ENCODE measurements at regions not wholly inside any gene's neighbourhood (a gene's known extent, or its start where the extent isn't known, plus 50 kb on each side); places are given as distances from the start of the nearest gene placed in this dataset.
A peak's percentile ranks its signal among the peaks of the same experiment; 100 is the strongest.

DNA sequence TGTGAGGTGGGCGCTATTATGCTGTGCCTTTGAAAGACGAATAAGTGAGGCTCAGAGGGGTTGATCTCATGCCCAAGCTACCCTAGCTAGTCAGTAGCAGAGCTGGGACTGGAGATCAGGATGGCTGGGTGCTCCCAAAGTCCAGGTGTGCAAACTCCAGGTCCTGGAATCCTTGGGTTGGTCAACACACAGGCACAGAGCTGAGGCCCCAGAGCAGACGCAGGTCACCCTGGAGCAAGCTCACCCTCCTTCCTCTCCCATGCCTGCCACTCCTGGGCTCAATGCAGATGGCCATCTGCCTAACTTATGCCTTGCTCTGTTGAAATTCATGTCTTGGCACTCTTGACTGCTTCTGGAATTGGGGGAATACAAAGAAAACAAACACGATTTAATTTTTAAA lies 587.2 kb downstream of the PTPRU start:
- no peak for DNase-seq

GRCh38 chr1:29821605-29822004 lies 585.3 kb downstream of the PTPRU start:
- DNase-seq, result no peak

DNA sequence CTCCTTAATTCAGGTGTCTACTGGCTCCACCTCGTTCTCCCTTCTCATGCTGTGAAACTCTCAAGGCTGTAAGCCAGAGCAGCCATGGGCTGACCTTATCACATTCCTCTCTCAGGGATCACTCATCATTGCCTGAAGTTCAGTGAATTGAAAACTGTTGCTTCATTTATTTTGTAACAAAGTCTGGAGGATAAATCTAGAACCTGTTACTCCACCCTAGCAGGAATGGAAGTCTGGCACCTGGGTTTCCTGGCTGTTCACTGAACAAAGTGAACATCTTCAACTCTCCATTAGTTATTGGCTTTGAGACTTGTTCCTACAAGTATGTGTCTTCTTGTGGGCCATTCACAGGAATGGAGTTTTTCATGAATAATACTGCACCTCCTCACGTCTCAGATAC lies 584.1 kb downstream of the PTPRU start:
- DNase-seq, result no peak

DNA sequence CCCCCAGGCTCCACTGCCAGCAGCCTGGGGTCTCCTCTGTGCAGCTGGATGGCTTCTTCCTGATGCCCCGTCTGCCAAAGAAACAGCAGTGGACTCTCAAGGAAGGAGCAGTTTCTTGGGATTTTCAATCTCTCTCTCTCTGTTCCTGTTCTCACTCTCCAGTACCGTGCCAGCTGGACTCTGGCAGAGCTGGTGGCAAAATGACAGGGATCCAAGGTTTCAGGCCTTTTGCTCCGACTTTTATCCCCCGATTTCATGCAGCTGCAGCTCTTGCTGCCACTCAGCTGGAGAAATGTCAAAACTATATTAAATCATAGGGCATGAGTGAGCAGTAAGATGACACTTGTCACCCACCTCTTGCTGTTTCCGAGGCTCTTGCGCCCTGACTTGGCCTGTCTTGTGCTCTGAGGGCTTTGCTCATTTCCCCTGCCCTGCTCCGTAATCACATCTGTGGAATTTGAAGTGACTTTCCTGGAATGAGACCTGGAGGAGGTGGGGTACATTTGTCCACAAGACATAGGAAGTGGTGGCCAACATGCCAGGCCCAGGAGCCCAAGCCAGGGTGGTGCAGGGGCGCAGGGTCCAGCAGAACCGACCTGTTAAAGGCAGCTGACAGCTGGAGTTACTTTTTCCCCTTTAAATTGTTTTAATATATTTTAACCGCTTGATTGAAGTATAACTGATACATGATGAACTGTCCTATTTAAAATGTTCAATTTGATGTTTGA lies 576.2 kb downstream of the PTPRU start:
- peak; percentile 20 for DNase-seq

DNA sequence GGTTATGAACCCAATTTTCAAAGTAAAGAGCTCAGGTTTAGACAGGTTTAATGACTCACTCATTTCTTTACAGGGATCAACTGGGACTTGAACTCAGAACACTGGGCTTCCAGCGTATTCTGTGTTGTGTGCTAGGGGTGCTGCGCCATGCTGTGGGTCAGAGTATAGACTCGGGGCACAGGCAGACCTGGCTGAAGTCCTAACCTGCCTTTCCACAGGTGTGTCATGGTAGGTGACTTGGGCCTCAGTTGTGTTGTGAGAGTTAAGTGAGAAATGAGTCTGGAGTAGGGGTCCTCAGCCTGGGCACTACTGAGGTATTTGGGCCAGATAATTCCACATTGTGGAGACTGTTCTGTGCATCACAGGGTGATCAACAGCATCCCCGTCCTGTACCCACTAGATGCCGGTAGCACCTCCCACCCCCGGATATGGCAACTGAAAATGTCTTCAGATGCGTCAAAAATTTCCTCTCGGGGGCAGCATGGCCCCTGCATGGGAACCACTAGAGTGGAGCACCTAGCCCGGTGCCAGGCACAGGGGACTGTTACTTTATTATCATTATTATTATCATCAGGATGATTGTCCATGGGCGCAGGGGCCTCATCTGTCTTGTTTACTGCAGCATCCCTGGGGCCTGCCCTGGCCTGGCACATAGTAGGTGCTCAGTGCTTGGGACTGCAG lies 575.5 kb downstream of the PTPRU start:
- DNase-seq, result no peak

DNA sequence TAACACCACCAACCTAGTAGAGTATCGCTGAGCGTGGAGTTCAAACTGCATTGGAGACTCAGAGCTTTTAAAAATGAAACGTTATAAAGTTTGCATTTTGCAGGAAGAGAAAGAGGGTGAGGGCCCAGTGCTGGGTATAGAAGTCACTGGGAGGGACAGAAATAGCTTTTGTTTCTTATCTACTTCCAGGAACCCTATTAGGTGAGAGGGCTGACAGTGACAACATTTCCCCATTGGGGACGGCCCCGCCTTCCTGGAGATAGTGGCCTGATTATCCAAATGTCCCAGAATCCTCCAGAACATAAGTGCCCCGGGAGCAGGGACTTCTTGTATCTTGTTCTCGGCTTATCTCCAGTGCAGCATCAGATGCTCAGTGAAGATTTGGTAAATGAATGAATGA lies 574.9 kb downstream of the PTPRU start:
- no peak for DNase-seq

- no peak for DNase-seq
Measured at GRCh38 chr1:29810121-29811120, 574.1 kb downstream of the PTPRU start.

GRCh38 chr1:29809446-29810120 lies 573.3 kb downstream of the PTPRU start:
- DNase-seq, result no peak

- DNase-seq, result no peak
Measured at GRCh38 chr1:29808141-29808995, 572.0 kb downstream of the PTPRU start.

DNA sequence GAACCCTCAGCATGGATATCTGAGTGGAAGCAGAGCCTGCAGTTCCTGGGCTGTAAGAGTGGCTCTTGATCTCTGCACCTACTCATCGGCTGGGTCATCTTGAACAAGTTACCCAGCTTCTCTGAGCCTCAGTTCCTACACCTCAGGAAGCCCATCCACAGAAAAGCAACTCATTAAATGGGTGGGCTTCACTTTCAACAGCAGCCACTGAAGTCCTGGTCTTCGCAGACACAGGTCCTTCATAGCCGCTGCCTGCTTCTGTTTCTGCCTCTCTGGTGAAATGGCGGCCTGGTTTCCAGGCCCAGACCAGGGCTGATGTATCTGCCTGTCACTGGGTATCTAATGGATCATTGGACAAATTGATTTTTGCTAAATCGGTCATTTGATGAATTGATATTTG lies 571.4 kb downstream of the PTPRU start:
- DNase-seq, result no peak

DNA sequence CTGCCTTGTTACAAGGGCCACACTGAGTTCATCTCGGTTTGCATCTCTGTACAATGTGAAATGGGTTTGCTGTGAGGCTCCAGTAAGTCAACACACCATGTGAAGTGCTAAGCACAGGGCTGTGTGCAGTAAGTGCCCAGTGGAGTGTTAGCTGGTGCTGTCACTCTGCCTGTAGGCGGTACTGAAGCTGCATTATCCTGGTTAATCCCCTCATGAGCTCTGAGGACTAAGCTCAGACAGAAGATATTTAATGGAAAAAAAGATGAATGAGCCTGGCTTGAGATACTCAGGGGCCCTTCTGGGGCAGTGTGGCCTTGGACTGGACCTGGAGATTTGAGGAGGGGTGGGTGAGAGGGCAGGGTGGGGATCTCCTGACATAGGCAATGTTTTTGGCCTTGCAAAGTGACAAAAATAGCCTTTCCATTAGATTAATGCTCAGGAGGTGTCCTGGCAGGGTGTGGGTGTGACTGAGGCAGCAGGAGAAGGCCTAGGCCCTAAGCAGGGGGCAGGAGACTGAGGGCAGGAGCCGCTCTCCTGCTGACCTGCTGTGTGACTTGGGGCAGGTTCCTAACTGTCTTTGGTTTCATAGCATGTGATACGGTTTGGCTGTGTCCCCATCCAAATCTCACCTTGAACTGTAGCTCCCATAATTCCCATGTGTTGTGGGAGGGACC lies 570.5 kb downstream of the PTPRU start:
- DNase-seq, result no peak

DNA sequence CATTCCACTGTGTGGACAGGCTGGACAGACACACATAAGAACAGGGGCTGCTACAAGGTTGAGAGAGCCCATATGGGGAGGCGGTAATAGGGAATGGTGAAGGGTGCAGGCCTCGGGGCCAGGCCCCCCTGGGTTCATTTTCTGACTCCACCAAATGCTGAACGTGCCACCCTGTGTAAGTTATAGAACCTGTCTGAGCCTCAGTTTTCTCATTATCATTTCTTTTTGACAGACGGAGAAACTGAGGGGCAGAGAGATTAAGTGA lies 569.5 kb downstream of the PTPRU start:
- DNase-seq, result no peak

DNA sequence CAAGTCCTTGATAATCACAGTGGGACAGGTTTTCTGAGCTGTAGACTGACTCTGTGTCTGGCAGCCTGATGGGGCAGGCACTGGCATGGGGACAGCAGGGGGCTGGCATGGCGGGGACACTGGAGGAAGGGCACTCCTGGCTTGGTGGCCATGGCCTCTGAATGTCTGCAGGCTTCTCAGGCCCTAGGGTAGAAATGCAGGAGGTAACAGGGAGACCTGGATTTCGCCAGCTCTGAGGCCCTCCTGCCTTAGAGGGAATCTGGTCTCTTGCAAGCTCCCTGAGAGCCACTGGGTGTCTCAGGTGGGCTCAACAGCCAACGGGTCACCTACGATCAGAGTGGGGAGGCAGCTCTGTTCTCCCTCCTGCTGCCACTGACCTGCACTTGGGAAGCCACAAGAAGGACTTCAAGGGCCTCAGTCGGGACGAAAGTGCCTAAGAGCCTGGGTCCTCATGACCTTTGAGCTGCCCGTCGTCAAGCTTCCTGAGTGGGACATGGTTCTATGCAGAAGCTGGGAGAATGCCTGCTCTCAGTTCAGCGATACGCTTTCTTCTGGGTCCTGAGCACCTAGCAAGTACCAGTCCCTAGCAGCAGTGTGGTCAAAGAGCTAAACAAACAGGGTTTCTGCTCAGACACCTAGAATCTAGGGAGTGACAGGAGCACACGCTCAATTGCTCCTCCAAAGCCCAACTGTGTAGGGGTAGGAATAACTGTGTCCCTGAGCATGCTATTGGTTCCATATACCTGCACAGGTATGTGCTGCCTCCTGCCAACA lies 569.0 kb downstream of the PTPRU start:
- DNase-seq, result no peak

DNA sequence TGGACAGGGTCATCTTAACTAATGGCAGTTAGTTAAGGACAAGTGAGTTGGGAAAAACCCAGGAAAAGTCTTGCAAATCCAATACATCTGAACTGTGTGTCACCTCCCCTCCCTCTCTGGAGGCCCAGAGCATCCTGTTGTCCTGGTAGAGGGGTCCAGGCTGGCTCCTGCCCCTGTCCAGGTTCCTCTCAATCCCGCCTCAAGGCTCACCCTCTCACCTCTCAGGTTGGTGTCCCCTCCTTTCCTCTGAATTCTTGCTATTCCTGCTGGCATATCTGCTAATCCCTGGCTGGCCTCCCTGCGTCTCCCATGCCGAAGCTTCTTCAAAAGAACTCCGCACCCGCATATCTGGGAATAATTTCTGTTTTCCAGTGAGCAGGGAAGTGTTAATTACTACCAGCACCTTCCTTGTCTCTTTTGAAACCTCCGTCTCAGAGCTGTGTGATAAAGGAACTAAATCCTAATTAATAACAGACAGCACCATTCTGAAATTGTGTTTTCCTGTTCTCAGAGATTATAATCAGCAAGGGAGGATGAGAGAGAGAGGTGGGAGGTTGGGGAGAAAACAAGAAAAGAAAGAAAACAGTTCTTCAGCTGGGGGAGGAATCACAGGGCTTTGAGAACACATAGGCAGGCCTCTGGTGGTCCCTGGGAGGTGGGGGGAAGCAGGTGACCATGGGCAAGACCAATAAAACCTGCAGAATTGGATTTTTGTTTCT lies 568.0 kb downstream of the PTPRU start:
- no peak for DNase-seq

GRCh38 chr1:29803486-29803885 lies 567.2 kb downstream of the PTPRU start:
- DNase-seq, result no peak

DNA sequence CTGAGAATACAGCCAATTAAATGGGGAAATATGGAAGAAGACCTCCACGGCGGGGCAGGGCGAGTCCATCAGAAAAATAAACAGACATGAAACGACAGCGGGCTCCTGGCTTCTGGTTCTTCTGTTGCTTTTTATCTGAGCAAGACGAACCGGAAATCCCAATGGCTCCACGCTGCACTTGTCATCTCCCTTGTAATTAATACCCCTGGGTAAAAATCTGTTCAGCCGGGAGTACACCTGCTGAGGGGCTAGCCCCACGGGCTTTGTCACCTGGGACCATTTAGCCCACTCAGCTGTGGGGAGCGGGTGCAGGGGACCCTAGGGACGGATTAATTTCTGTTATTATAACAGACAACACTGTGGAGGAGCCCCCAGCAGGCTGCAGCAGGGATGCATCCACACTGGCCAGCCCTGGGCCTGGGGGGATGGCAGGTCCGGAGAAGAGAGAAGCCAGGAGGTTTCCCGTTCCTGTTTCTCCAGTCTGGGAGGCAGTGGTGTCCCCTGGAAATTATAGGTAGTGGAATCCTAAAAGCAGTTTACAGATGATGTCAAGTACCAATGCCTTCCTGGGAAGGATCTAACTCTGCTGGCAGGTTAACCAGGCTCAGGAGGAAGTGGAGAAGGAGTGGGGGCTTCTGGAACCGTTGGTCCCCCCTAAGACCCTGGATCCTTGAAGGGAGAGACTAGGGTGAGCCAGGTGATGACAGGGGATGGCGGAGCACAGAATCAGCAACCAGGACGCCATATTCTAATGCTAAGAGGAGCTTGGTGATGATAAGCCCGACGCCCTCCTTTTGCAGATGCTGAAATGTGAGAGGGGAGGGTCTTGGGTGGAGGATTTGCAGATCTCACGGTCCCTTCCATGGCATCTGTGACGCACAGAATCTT lies 566.1 kb downstream of the PTPRU start:
- no peak for DNase-seq

- DNase-seq, result no peak
Measured at GRCh38 chr1:29801561-29801973, 565.2 kb downstream of the PTPRU start.

DNA sequence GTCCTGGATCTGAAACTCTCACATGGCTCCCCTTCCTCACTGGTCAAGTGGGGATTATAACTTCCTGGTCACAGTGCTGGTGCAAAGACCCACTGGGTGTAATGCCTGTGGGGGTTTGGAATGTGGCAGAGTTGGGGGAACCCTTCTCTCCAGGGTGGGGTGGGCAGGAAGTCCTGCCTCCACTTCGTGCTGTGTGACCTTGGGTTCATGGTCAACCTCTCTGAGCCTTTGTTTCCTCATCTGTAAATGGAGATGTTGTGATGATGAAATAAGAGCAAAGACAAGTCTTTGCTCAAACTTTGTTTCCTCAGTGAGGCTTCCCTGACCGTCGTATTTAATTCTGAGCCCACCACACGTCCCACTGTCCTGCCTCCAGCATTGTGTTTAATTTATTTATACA lies 564.7 kb downstream of the PTPRU start:
- no peak for DNase-seq

DNA sequence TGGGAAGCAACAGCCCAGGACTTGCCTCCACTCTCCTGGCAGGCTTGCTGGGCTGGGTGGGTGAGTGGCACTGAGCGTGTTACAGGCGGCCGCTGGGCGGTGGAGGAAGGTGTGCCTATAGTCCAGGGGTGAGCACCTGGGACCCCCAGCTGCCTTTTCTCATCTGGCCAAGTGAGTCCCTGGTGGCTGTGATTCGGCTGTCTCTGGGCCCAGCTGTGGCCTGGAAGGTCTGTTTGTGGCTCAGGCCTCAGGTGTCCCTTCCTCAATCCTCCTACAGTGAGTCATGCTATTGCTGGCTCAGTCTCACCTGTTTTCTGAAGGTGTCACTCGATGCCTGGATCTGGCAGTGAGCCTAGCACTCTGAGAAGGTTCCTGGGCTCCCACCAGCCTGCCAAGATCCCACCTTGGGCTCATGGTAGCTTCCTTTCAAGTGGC lies 564.2 kb downstream of the PTPRU start:
- no peak for DNase-seq
